GM21528 (cell line): ENCODE measurements at regions not wholly inside any gene's neighbourhood (a gene's known extent, or its start where the extent isn't known, plus 50 kb on each side); places are given as distances from the start of the nearest gene placed in this dataset.
"Not testable (repeated sequence)": the region's sequence is repeated elsewhere in the genome, so short reads cannot be mapped to it uniquely, and the experiment has no call there.

ENCODE experiments used
- ATAC-seq: cut with Tn5 transposase; IDR thresholded peaks from one replicate; pipeline ENCODE4 v1.9.1; 2021; ENCODE audit warnings: mild to moderate bottlenecking, moderate library complexity; ENCODE audit not compliant: unreplicated experiment, low FRiP score

DNA sequence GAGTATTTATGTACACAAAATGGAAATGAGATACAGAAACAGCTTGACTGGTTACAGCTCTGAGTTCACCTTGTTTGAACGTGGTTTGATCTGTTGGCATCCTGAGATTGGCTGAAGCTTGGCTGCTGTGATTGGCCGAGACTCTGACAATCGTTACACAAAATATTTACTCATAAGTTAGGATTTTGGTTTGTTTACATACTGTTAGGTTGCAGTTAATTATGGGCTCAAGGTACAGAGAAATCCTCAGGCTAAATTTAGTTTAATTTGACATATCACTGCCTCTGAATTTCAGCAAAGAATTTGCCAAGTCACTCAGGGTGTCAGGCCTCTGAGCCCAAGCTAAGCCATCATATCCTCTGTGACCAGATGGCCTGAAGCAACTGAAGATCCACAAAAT is 227.3 kb downstream of the COPRS start:
- no peak for ATAC-seq

- ATAC-seq: not testable (repeated sequence)
These were observed 228.2 kb downstream of the COPRS start for GRCh38 chr17:31630866-31631265.

DNA sequence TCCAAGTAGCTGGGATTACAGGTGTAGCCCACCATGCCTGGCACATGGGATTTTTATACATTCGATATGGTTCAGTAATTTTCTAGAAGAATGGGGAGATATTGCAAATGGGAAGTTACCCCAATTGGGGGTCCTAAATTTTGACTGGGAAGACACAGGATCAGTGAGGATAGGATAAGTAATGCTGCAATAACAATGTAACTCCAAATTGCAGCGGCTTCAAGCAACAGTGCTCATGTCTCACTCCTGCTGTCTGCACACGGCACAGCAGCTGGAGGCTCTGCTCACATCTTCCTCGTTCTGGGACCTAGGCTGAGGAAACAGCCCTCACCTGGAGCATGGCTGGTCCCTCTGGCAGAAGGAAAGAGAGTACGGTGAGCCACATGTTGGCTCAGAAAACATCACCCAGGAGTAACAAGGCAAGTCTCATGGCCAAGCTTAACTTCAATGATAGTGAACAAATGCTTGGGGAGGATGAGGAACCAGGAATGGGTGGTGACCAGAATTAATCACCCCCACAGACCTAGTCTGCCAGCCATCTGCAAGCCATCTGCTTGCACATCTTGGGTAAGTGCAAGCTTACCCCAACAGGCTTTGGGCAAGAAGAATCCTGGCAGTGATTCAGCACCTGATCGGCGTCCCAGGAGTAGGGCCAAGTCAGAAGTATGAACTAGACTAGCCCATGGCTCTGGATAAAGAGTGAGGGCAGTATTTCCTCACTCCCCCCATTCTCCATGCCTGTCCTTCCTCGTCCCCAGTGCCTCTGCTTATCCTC is 229.2 kb downstream of the COPRS start:
- no peak for ATAC-seq

GRCh38 chr17:31627960-31628359 is 231.1 kb downstream of the COPRS start:
- ATAC-seq: no peak

GRCh38 chr17:31623990-31624389 is 232.5 kb downstream of the RAB11FIP4 start:
- no peak for ATAC-seq

DNA sequence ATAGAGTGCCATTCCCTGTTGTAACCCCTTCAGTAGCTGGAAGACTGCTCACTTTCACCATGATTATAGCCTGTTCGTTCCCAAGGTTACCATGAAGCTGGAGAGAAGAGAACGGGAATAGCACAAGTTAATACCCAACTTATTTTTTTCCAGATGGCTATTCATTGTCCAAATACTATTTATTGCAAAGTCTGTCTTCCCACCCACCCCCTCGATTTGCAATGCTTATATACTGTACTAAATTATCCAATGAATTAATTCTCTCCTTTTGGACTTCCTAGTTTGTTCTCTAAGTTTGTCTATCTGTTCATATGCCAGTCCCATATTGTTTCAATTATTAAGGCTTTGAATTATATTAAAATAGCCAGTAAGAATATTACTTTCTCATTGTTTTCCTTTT is 231.0 kb downstream of the RAB11FIP4 start:
- no peak for ATAC-seq

DNA sequence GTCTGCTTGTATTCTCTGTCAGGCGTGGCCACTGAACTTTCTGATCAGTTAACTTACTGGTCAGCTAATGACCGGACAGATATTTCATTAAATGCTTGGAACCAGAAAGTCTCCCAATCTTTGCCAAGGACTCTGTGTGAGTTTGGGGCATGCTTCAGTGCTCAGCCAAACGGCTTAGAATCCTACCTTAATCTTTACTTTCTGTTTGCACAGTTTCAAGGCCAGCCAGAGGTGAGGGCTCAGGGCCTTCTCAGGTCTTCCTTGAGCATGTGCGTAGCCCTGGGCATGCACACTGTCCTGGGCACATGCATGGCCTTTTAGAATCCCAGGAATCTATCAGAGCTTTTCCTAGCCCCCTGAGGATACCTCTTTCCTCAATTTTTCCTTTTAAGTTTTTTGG is 230.1 kb downstream of the RAB11FIP4 start:
- no peak for ATAC-seq

- not testable (repeated sequence) for ATAC-seq
These were observed 219.6 kb downstream of the RAB11FIP4 start for GRCh38 chr17:31611053-31611452.

- no peak for ATAC-seq
These were observed 218.8 kb downstream of the RAB11FIP4 start for GRCh38 chr17:31609996-31610910.

DNA sequence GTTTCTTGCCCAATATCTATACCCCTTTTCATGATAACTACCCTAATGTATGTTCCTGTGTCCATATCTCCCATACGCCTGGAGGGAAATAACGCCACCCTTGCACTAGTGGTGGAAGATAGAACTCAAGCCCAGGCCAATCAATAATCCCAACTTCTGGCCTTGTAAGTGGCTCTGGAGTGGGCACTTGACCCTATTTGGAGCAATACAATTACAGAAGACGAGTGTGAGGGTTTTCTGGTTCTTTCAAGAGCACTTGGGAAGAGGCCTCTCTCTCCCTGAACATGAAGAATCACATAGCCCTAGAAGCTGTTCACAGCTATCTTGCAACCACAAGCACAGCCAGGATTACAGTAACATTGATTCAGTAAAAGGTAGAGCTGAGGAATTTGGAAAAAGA is 217.9 kb downstream of the RAB11FIP4 start:
- no peak for ATAC-seq

DNA sequence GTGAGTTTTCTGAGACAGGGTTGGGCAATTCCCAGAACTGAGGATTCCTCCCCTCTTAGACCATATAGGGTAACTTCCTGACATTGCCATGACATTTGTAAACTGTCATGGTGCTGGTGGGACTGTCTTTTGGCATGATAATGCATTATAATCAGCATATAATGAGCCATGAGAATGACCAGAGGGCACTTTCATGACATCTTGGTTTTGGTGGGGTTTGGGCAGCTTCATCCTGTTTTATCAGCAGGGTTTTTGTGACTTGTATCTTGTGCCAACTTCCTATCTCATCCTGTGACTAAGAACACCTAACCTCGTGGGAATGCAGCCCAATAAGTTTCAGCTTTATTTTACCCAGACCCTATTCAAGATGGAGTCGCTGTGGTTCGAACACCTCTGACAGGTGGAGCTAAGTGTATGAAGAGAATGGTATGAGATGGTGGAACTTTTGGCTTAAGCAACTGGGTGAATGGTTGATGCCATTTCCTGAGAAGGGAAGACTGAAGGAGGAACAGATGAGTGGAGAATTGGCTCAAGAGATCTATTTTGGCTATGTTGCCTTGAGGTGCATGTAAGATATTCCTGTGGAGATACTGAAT is 217.3 kb downstream of the RAB11FIP4 start:
- ATAC-seq: no peak

DNA sequence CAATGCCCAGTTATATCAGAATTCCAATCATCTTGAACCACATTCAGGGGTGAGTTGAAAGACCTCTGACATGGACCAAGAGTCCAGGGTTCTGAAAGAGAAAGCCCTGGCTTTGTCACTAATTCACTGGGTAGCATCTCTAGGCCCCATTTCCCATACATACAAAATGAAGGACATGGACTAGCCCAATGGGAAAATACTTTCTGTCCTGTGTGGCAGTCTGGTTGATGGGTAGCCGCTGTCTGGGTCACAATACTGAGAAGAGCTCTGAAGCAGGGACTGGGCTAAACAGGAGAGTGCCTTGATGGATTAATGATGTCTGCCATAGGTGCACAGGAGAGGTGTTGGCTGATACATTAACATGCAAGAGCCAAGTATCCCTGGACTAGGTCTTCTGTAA is 214.3 kb downstream of the RAB11FIP4 start:
- no peak for ATAC-seq

DNA sequence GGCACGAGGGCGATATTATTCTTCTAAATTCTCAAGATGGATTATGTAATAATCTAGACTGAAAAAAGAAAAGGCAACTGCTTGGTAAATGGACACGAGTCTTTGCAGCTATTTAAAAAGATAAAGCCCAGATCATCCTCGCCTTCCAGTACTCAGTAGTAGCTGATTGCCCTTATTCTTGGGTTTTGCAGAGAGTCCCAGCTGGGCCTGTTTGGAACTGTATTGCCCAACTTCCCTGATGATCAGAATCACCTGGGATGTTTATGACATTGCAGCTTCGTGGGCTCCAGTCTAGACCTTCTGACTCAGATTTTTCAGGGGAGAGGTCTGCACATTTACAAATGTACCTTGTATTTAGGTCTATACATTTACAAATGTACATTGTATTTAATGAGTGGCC is 213.5 kb downstream of the RAB11FIP4 start:
- no peak for ATAC-seq

DNA sequence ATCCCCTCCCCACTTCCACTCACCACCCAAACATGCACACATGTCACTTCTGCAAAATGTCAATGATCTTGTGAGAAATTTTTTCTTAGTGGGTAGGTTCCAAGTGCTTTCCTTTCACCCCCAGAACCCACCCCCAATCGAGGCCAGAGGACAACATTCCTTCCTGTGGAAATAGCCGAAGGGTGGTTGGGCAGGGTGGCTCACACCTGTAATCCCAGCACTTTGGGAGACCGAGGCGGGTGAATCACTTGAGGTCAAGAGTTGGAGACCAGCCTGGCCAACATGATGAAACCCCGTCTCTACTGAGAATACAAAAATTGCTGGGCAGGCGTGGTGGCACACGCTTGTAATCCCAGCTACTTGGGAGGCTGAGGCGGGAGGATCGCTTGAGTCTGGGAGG is 208.7 kb downstream of the RAB11FIP4 start:
- ATAC-seq: not testable (repeated sequence)

DNA sequence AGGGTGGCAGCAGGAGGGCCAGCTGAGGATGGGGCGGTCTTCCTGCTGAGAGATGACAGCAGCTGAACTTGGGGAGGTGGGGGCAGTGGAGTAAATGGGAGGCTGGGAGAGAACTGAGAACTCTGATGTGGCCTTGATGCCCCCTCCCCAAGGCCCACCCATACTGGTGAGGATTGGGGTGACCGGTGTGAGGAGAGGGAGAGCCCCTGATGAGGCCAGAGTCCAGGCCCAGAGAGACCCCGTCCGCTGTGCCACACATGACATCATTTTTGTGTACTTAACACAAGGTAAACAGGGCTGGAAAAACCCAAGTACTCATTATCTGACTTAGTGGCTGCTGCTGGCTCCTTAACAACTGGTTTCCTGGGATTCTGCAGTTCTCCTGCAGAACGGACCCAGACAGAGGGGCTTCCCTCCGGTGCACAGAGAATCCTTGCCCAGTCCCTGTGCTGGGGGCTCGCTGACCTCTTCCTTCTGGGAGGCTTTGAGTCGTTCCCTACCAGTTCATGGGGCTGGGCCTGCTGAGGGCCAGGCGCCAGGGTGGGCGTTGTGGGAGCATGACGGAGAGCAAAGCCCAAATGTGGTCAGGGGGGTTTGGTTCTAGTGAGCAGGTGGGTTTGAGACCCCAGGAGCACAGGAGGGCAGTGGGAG is 207.6 kb downstream of the RAB11FIP4 start:
- ATAC-seq: no peak

DNA sequence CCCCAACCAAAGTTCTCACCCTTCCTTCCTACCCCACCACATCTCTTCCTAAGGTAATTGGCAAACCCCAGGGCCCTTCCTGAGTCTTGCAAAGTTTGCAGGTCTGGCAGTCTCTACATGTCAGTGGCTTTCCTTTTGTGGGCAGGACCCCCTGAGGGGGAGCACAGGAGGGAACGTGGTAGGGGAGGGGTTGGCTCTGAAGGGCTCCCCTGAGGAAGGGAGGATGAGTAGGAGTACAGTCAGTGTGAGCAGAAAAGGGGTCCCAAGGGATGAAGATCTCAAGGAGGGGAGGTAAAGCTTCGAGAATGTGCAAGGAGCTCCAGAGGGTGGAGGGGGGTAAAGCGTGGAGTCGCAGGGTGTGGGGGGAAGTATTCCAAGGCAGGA is 206.9 kb downstream of the RAB11FIP4 start:
- ATAC-seq: no peak

- ATAC-seq: no peak
These were observed 206.3 kb downstream of the RAB11FIP4 start for GRCh38 chr17:31597646-31598398.

GRCh38 chr17:31596382-31597323 is 205.2 kb downstream of the RAB11FIP4 start:
- ATAC-seq: peak; percentile 51
